ENCODE measurements at regions not wholly inside any gene's neighbourhood (a gene's known extent, or its start where the extent isn't known, plus 50 kb on each side); places are given as distances from the start of the nearest gene placed in this dataset.

DNA sequence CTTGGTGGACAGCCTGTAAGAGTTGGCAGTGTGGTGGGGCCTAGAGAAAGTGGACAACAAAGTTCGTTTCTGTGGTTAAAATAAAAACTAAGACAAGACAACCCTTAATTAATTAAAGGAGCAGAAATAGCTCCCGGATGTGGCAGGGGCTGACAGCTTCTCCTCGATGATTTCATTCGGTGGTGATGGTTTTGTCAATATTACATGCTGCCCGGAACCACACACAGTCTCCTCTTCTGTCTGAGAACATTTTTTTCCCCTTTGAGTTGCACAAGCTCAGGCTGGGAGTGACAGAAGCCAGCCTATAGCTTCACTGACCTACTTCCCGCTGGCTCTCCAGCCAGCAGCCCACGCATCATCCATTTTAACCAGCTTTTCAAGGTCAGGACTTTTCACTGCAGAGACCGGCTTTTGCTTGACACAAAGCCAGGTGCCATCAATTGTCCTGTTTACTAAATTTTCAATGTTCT is 378.8 kb downstream of the SLC4A3 start:
- Histone ChIP-seq H3K4me3 (ENCODE audit: low read depth, low read length) (no peak overlapping the region), H3K27ac (ENCODE audit: low read depth) (no peak overlapping the region), H3K36me3 (ENCODE audit: insufficient read depth) (no peaks in the 10 kb centered on the region), H3K4me1 (ENCODE audit: insufficient read depth) (no peaks in the 10 kb centered on the region)
- DNase-seq (ENCODE audit: extremely low spot score): no peak
- 61% methylated on average over 8 of the region's 8 CpGs for whole genome bisulfite sequencing

DNA sequence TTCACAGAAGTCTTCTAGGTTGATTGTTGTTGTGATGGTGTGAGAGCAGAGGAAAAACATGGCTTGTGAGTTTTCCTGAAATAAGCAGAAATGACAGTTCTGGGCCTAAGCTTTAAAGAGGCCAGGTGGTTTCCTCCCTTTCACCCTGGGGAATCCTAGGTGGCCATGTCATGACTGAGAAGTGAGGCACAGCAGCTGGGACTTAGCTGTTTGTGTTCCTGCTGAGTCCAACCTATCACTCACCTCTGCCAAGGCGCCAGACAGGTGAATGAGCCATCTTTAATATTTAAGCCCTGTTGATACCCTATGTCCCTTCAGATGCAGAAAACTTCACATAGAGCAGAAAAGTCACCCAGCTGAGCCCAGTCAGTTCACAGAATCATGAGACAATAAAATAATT is 384.4 kb downstream of the SLC4A3 start:
- Histone ChIP-seq H3K4me1 (ENCODE audit: insufficient read depth) (no peaks in the 10 kb centered on the region), H3K36me3 (ENCODE audit: insufficient read depth) (no peaks in the 10 kb centered on the region), H3K27ac (ENCODE audit: low read depth) (no peak overlapping the region), H3K4me3 (ENCODE audit: low read depth, low read length) (no peak overlapping the region)
- 100% methylated on average over 1 of the region's 1 CpG for WGBS
- DNase-seq (ENCODE audit: extremely low spot score): no peak

DNA sequence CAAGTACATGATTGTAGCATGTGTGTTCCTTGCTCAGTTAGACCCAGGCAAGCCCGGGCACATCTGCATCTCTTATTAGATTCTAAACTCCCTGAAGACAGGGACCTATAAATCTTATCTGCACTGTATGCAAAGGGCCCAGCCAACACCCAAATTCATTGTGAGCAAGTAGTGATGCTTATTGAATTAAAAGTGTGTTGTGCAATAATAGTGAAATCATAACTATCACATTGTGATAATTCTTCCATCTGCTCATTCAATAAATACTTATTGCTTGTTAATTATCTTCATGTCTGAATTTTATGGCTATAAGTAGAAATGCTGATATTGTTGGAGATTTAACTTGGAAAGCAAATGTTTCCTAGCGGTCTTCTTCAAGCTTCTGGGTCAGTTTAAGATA is 387.5 kb downstream of the SLC4A3 start:
- no peak overlapping the region for H3K27ac ChIP-seq (ENCODE audit: low read depth)
- DNase-seq (ENCODE audit: extremely low spot score): no peak
- no peak overlapping the region for H3K4me3 ChIP-seq (ENCODE audit: low read depth, low read length)
- no peaks in the 10 kb centered on the region for H3K36me3 ChIP-seq (ENCODE audit: insufficient read depth)
- no peaks in the 10 kb centered on the region for H3K4me1 ChIP-seq (ENCODE audit: insufficient read depth)
- 72% methylated on average over 2 of the region's 2 CpGs for WGBS

DNA sequence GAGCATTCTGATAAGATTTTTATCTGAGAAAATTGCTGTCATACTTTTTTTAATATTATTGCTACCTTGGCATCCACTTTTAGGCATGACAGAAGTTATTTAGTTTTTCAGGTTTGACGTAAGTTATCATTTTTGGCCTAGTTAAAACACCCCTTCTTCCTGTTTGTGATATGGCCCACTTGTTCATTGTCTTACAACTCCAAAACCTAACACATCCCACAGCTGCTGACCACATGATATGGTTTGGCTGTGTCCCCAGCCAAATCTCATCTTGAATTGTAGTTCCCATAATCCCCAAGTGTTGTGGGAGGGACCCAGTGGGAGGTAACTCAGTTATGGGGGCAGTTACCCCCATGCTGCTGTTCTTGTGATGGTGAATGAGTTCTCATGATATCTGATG is 388.1 kb downstream of the SLC4A3 start:
- Histone ChIP-seq H3K4me1 (ENCODE audit: insufficient read depth) (no peaks in the 10 kb centered on the region), H3K36me3 (ENCODE audit: insufficient read depth) (no peaks in the 10 kb centered on the region), H3K27ac (ENCODE audit: low read depth) (no peak overlapping the region), H3K4me3 (ENCODE audit: low read depth, low read length) (no peak overlapping the region)
- DNase-seq (ENCODE audit: extremely low spot score): no peak
- 57% methylated on average over 1 of the region's 1 CpG for WGBS

DNA sequence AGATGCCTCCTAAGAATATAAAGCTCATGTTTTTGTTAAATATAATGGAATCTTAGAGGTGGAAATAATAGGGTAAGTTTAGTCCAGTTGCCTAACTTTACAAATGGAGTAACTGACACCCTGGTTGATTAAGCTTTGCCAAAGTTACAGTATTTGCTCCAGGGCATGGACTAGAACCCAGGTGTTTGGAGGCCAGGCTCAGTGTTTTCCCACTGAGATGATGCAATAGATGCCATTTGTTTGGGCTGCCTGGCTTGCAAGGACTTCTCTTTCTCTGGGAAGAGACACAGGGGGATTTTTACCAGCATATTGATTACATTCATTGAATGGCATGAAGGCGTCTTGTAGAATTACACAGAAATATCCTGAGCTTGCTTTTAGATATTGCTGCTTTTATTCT is 397.8 kb downstream of the SLC4A3 start:
- no peak for DNase-seq (ENCODE audit: extremely low spot score)
- Histone ChIP-seq H3K4me1 (ENCODE audit: insufficient read depth) (no peaks in the 10 kb centered on the region), H3K4me3 (ENCODE audit: low read depth, low read length) (no peak overlapping the region), H3K36me3 (ENCODE audit: insufficient read depth) (no peaks in the 10 kb centered on the region), H3K27ac (ENCODE audit: low read depth) (no peak overlapping the region)
- 98% methylated on average over 1 of the region's 1 CpG for WGBS

DNA sequence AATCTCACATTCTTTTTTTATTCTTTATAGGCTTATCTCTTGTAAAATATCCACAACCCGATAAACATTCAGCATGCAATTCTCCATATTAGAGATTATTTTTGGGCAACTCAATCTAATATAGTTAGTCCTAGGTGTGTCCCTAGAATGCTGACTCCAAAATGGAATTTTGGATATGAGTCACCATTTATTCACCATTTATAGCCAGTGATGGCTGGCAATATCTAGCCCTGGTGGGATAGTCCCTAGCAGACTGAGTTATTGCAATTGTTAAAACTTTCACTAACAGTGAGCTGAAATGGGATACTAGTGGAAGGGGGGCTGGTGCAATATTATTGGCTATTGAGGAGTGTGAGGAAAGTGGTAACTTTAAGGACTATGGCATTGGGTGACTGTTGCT is 401.6 kb downstream of the SLC4A3 start:
- WGBS: 49% methylated on average over 1 of the region's 1 CpG

DNA sequence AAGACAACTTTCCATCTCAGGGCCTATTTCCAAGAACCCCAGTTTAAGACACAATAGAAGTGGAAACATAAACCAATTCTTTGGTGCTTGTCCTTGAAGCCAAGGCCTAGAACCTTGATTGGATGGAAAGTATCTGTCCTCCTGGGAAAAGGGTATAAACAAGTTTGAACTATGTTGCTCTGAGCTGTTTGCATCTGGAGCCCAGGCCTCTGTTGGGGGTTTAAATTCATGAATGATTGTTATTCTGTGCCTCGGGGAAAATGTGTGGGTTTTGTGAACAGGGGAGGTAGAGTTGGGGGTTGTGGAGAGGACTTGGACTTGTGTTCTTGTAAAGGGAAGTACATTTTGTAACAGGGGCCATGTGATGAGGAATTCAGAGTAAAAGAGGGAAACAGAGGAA is 406.1 kb downstream of the SLC4A3 start:
- Histone ChIP-seq H3K36me3 (ENCODE audit: insufficient read depth) (no peaks in the 10 kb centered on the region), H3K4me3 (ENCODE audit: low read depth, low read length) (no peak overlapping the region), H3K27ac (ENCODE audit: low read depth) (no peak overlapping the region), H3K4me1 (ENCODE audit: insufficient read depth) (no peaks in the 10 kb centered on the region)
- no peak for DNase-seq (ENCODE audit: extremely low spot score)
- 80% methylated on average over 1 of the region's 1 CpG for WGBS

More for the DNA sequence above, 401.6 kb downstream of the SLC4A3 start:
- H3K36me3 ChIP-seq (ENCODE audit: insufficient read depth): no peaks in the 10 kb centered on the region
- DNase-seq (ENCODE audit: extremely low spot score): no peak
- H3K4me1 ChIP-seq (ENCODE audit: insufficient read depth): no peaks in the 10 kb centered on the region
- no peak overlapping the region for H3K27ac ChIP-seq (ENCODE audit: low read depth)
- H3K4me3 ChIP-seq (ENCODE audit: low read depth, low read length): no peak overlapping the region

DNA sequence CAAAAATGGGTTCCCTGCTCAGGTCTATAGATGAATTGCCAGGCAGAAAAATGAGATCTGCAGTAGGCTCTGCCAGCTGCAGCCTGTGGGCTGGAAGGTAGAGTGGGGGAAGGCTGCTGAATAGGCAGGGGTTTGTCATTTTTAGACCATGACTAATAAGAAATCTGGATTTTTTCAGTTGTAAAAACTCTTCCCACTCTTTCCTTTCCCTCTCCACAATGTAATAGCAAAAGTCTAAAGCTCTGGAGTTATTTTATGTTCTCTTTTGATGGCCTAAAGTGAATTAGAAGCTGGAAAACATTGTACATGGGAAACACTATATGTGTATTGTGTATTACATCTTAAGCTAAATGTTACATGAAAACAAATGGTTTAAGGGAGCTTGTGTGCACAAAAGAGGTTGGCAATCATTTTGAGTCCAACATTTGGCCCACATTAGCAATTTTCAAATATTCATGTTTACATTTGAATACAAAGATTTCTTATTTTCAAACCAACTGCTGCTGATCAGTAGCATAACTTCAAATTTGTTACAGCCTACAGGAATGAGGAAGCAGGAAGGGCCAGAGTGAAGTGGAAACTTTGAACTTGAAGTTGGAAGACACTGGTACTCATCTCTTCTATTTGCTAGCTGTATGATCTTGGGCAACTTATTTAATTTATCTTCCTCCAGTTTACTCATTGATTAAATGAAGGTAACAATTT is 407.1 kb downstream of the SLC4A3 start:
- Histone ChIP-seq H3K27ac (ENCODE audit: low read depth) (no peak overlapping the region), H3K4me3 (ENCODE audit: low read depth, low read length) (no peak overlapping the region), H3K4me1 (ENCODE audit: insufficient read depth) (no peaks in the 10 kb centered on the region), H3K36me3 (ENCODE audit: insufficient read depth) (no peaks in the 10 kb centered on the region)
- no peak for DNase-seq (ENCODE audit: extremely low spot score)

DNA sequence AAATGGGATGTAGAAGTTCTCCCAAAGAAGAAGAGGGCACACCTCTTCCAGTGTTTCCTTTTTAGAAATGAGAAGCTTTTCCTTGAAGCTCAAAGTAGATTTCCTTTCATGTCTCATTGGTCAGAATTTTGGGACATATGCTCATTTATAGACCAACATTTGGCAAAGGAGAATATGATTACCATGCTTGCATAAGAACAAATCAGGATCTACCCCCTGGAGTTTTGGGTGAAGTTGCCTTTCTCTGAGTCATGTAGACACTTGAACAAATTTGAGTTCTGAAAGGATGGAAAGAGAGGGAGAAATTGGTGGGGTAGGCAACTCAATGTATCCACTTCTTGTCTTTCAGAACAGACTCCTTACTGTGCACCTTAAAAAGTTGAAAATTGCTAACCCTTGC is 409.0 kb downstream of the SLC4A3 start:
- Histone ChIP-seq H3K4me1 (ENCODE audit: insufficient read depth) (no peaks in the 10 kb centered on the region), H3K36me3 (ENCODE audit: insufficient read depth) (no peaks in the 10 kb centered on the region), H3K4me3 (ENCODE audit: low read depth, low read length) (no peak overlapping the region), H3K27ac (ENCODE audit: low read depth) (no peak overlapping the region)
- DNase-seq (ENCODE audit: extremely low spot score): no peak

DNA sequence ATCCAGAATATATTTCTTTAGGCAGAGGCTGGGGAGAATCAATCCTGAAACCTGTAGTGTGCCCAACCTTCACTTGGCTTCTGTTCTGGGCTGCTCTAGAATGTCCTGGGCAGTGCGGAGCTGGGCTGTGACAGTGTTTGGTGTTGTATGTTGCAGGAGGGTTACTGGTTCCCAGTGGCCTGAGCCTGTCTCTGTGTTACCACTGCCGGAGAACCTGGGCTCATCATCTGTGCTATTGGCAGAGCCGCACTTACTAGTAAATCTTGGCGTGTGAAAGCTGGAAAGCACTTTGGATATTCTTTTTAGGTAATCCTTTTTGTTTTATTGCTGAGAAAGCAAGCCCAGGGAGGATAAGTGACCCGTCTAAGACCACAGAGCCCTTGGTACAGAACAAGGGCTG is 412.9 kb downstream of the SLC4A3 start:
- Histone ChIP-seq H3K4me1 (ENCODE audit: insufficient read depth) (no peaks in the 10 kb centered on the region), H3K27ac (ENCODE audit: low read depth) (no peak overlapping the region), H3K4me3 (ENCODE audit: low read depth, low read length) (no peak overlapping the region), H3K36me3 (ENCODE audit: insufficient read depth) (no peaks in the 10 kb centered on the region)
- 72% methylated on average over 5 of the region's 5 CpGs for WGBS
- no peak for DNase-seq (ENCODE audit: extremely low spot score)

DNA sequence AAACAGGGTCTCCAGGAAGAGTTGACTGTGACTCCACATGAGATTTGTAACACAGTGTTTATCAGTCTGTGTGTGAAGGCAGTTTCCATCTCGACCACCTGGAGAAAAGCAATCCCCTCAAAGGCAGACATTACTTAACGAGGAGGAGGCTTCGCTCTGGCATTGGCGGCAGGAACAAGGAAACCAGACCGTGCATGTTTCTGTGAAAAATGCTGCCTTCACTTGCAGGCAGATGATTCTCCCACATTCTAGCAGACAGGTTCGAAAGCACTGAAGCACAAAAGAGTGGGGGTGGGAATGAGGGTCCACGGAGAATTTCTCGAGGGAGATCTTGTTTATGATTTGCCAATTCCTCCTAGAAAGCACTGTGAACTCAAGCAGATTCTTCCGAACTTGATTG is 414.0 kb downstream of the SLC4A3 start:
- Histone ChIP-seq H3K27ac (ENCODE audit: low read depth) (no peak overlapping the region), H3K4me3 (ENCODE audit: low read depth, low read length) (no peak overlapping the region), H3K36me3 (ENCODE audit: insufficient read depth) (no peaks in the 10 kb centered on the region), H3K4me1 (ENCODE audit: insufficient read depth) (no peaks in the 10 kb centered on the region)
- 71% methylated on average over 9 of the region's 9 CpGs for WGBS
- no peak for DNase-seq (ENCODE audit: extremely low spot score)

DNA sequence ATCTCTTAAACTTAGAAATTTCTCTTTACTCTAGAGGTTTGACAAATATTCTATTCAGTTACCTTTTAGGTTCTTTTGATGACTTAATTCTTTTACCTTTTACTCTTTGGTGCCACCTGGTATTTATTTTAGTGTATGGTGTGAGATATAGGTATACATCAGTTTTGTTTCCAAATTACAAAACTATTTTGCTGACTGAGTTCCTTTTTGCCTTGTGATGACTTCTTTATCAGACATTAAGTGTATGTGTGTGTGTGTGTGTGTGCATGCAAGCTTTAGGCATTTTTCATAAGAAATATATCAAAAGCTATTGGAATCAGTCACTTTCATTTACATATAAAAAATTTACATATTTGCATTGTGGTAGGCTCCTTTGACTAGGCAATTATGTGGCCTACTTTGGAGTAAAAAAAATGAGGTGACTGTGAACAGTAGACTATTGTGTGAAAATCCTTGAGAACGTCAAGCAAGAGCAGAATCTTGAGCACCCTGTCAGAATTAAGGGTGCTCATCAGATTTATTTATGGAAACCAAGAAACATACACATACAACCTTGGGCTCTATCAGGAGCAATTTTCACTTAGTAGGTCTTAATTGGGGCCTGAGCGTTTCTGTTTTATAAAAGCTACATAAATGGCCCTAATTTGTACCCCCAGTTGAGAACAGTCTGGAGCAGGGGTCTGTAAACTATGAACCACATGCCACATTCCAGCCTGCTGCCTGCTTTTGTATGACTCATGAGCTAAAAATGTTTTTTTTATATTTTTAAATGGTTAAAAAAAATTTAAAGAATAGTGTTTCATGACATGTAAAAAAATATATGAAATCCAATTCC is 415.9 kb downstream of the SLC4A3 start:
- Histone ChIP-seq H3K27ac (ENCODE audit: low read depth) (no peak overlapping the region), H3K4me1 (ENCODE audit: insufficient read depth) (no peaks in the 10 kb centered on the region), H3K36me3 (ENCODE audit: insufficient read depth) (no peaks in the 10 kb centered on the region), H3K4me3 (ENCODE audit: low read depth, low read length) (no peak overlapping the region)
- 75% methylated on average over 2 of the region's 2 CpGs for WGBS
- DNase-seq (ENCODE audit: extremely low spot score): no peak

DNA sequence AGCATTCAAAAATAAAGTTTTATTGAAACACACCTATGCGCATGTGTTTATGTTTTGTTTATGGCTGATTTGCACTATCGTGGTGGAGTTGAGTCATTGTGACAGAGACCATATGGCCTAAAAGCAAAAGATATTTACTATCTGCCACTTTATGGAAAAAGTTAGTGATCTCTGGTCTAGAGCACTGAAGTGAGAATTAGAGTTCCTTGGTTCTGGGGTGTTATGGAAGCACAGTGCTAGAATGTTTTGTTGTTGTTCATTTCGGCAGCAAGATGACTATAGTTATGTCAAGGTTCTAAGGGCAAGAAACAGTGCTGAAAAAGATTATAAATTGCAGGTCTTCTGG is 416.5 kb downstream of the SLC4A3 start:
- DNase-seq (ENCODE audit: extremely low spot score): no peak
- no peak overlapping the region for H3K27ac ChIP-seq (ENCODE audit: low read depth)
- H3K36me3 ChIP-seq (ENCODE audit: insufficient read depth): no peaks in the 10 kb centered on the region
- H3K4me3 ChIP-seq (ENCODE audit: low read depth, low read length): no peak overlapping the region
- no peaks in the 10 kb centered on the region for H3K4me1 ChIP-seq (ENCODE audit: insufficient read depth)
- WGBS: 83% methylated on average over 3 of the region's 3 CpGs

DNA sequence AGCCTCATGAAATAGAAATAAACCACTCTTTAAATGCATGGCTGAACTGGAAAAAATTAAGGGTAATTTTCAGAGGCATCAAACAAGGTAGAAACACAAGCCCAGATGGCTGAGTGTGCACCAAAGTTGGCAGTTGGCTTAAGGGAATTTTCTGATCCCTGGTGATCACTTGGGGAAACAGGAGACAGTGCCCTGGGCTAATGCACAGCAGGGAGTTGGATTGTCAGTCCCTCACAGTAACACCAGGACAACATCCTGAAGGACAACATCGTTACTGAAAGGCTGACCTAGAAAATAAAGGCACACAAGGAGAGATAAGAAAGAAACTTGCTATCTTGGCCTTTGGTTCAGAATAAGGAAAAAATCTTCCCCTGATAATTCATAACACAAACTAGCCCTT is 417.0 kb downstream of the SLC4A3 start:
- H3K27ac ChIP-seq (ENCODE audit: low read depth): no peak overlapping the region
- no peaks in the 10 kb centered on the region for H3K36me3 ChIP-seq (ENCODE audit: insufficient read depth)
- no peak overlapping the region for H3K4me3 ChIP-seq (ENCODE audit: low read depth, low read length)
- DNase-seq (ENCODE audit: extremely low spot score): no peak
- no peaks in the 10 kb centered on the region for H3K4me1 ChIP-seq (ENCODE audit: insufficient read depth)
- WGBS: 49% methylated on average over 1 of the region's 1 CpG
